ENCODE measurements at regions not wholly inside any gene's neighbourhood (a gene's known extent, or its start where the extent isn't known, plus 50 kb on each side); places are given as distances from the start of the nearest gene placed in this dataset.

GRCh38 chr12:114834621-114835020, 150.6 kb upstream of the TBX3 start:
- no peak for TF ChIP-seq CTCF (IDR thresholded peaks at IDR 0.05)
- no peak for TF ChIP-seq POLR2A (IDR thresholded peaks at IDR 0.05)
- no peak for TF ChIP-seq POLR2AphosphoS5 (IDR thresholded peaks at IDR 0.05)
